Lower leg skin (tissue), 4 donors: ENCODE measurements at regions not wholly inside any gene's neighbourhood (a gene's known extent, or its start where the extent isn't known, plus 50 kb on each side); places are given as distances from the start of the nearest gene placed in this dataset.

Experiments used
- DNase-seq, 2 donors: peaks; one replicate each; pipeline ENCODE4 v3.0.0-alpha.2; 2019; ENCODE audit warnings: low spot score in 2 of 2
- H3K4me3 ChIP-seq: fragments of 200-600 bp; sonication (generic); 2 replicates; pipeline ENCODE4 v1.5.1; 2017; ENCODE audit warnings: mild to moderate bottlenecking, low read depth; ENCODE audit not compliant: poor library complexity, severe bottlenecking
- CTCF ChIP-seq, 3 donors: fragments of 450-650 bp; IDR thresholded peaks; one replicate each; pipeline ENCODE4 v1.5.1; 2016; ENCODE audit warnings: antibody characterized with exemption in 3 of 3, mild to moderate bottlenecking in 3 of 3, moderate library complexity in 2 of 3
- POLR2A ChIP-seq, 2 donors: fragments of 450-650 bp; IDR thresholded peaks; one replicate each; pipeline ENCODE4 v1.6.1; 2016 to 2017; ENCODE audit warnings: antibody characterized with exemption in 2 of 2, mild to moderate bottlenecking in 1 of 2, moderate library complexity in 1 of 2
- WGBS, 2 donors: methylation state at CpG; one replicate each; pipeline ENCODE4 v1.1.5; 2018; 5-methylcytosine and 5-hydroxymethylcytosine counted together
- intact Hi-C: fragments of 100-400 bp; cut with DNase I; formaldehyde crosslinking; loops from one replicate; pipeline ENCODE4 v1.15.0; 2023; ENCODE audit warnings: low total_unique reads

- WGBS, 2 donors, result 88 to 92% methylated on average over 4 of the region's 4 CpGs
- DNase-seq, result no peak
- TF ChIP-seq CTCF (IDR thresholded peaks at IDR 0.05) (no peak), POLR2A (IDR thresholded peaks at IDR 0.05) (no peak)
- no peak overlapping the region for H3K4me3 ChIP-seq
- intact Hi-C loops, result no loop called here
Measured at GRCh38 chr2:19541884-19542283, 183.5 kb upstream of the OSR1 start.

GRCh38 chr2:19540739-19541525 lies 182.5 kb upstream of the OSR1 start:
- peak in 1 of 2 donors; percentile 33 for DNase-seq
- no peak overlapping the region for H3K4me3 ChIP-seq
- TF ChIP-seq CTCF (IDR thresholded peaks at IDR 0.05), result no peak
- TF ChIP-seq POLR2A (IDR thresholded peaks at IDR 0.05), result no peak
- WGBS, 2 donors, result 48 to 60% methylated on average over 7 of the region's 7 CpGs
- intact Hi-C loops, result no loop called here

- 23 to 32% methylated on average over 7 of the region's 7 CpGs for WGBS, 2 donors
- no peak for TF ChIP-seq POLR2A (IDR thresholded peaks at IDR 0.05)
- TF ChIP-seq CTCF (IDR thresholded peaks at IDR 0.05), result no peak
- no peak for DNase-seq
- intact Hi-C loops, result no loop called here
- no peak overlapping the region for H3K4me3 ChIP-seq
Measured at GRCh38 chr2:19538411-19538963, 180.1 kb upstream of the OSR1 start.

GRCh38 chr2:19536136-19536535 lies 177.7 kb upstream of the OSR1 start:
- intact Hi-C loops, result no loop called here
- TF ChIP-seq POLR2A (IDR thresholded peaks at IDR 0.05), result no peak
- TF ChIP-seq CTCF (IDR thresholded peaks at IDR 0.05), result no peak
- H3K4me3 ChIP-seq, result no peak overlapping the region
- no peak for DNase-seq
- 64 to 89% methylated on average over 3 of the region's 3 CpGs for WGBS, 2 donors

GRCh38 chr2:19532547-19533196 lies 174.2 kb upstream of the OSR1 start:
- no peak for DNase-seq
- no peak overlapping the region for H3K4me3 ChIP-seq
- intact Hi-C loops, result no loop called here
- TF ChIP-seq POLR2A (IDR thresholded peaks at IDR 0.05), result no peak
- no peak for TF ChIP-seq CTCF (IDR thresholded peaks at IDR 0.05)
- WGBS, 2 donors, result 100% methylated on average over 1 of the region's 1 CpG
